Prostate gland (tissue), 2 donors: ENCODE measurements at regions not wholly inside any gene's neighbourhood (a gene's known extent, or its start where the extent isn't known, plus 50 kb on each side); places are given as distances from the start of the nearest gene placed in this dataset.

ENCODE experiments used
- DNase-seq: peaks from one replicate; pipeline ENCODE4 v3.0.0-alpha.2; 2019; ENCODE audit warnings: low spot score
- H3K27ac ChIP-seq, 2 donors: fragments of 200-600 bp; sonication (generic); 2 replicates each; pipeline ENCODE4 v1.5.1; 2017 to 2019
- H3K27me3 ChIP-seq: fragments of 200-600 bp; sonication (generic); replicated peaks from 2 replicates; pipeline ENCODE4 v1.5.1; 2019; ENCODE audit not compliant: insufficient read depth
- H3K36me3 ChIP-seq, 2 donors: fragments of 200-600 bp; sonication (generic); 1 replicate in 1 of 2; 2 replicates in 1 of 2; pipeline versions ENCODE4 v1.5.1 to v1.8.1; 2017 to 2019
- H3K4me1 ChIP-seq: fragments of 200-600 bp; sonication (generic); replicated peaks from 2 replicates; pipeline ENCODE4 v1.5.1; 2019
- H3K4me3 ChIP-seq, 2 donors: fragments of 200-600 bp; sonication (generic); 2 replicates each; pipeline ENCODE4 v1.5.1; 2017 to 2019
- H3K9me3 ChIP-seq: fragments of 200-600 bp; sonication (generic); 2 replicates; pipeline ENCODE4 v1.5.1; 2017
- POLR2A ChIP-seq: fragments of 450-650 bp; IDR thresholded peaks from one replicate; pipeline ENCODE4 v1.6.1; 2016; ENCODE audit warnings: antibody characterized with exemption, mild to moderate bottlenecking
- POLR2AphosphoS5 ChIP-seq: sonication (generic); formaldehyde crosslinking; IDR thresholded peaks from one replicate; pipeline ENCODE4 v1.6.1; 2017; ENCODE audit warnings: antibody characterized with exemption
- WGBS: methylation state at CpG from one replicate; pipeline ENCODE4 v1.1.5; 2018; 5-methylcytosine and 5-hydroxymethylcytosine counted together
- intact Hi-C: fragments of 100-400 bp; cut with DNase I; formaldehyde crosslinking; loops from one replicate; pipeline ENCODE4 v1.14.2; 2022
- TF ChIP-seq, protein P1 (sequence below), 4 experiments: fragments of 200-600 bp in 2 of 4; fragments of 450-650 bp in 2 of 4; sonication (generic) in 2 of 4; IDR thresholded peaks; 1 replicate in 3 of 4; 2 replicates in 1 of 4; pipeline ENCODE4 v1.5.1; 2016 to 2019; ENCODE audit warnings: antibody characterized with exemption in 4 of 4, mild to moderate bottlenecking in 2 of 4, moderate library complexity in 2 of 4

DNA sequence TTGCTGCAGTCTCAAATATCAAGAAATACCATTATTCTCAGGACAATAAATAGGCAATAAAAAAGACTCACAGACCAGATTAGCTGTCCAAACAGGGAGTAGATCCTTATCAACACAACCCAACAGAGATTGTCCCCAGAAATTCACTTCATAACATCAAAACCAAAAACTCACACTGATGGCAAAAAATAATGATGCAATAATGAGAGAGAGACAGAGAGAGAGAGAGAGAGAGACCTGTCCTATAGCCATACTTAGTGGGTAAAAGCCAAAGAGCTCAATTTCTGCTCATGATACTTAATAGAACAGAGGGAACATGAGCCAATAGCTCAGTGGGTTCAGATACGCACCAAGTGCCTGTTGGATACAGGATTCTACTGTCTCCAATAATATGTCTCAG lies 244.5 kb downstream of the FAM72C start:
- no peaks in the 10 kb centered on the region for H3K4me1 ChIP-seq
- TF ChIP-seq POLR2AphosphoS5 (no peak), POLR2A (no peak)
- TF ChIP-seq, protein P1, sequence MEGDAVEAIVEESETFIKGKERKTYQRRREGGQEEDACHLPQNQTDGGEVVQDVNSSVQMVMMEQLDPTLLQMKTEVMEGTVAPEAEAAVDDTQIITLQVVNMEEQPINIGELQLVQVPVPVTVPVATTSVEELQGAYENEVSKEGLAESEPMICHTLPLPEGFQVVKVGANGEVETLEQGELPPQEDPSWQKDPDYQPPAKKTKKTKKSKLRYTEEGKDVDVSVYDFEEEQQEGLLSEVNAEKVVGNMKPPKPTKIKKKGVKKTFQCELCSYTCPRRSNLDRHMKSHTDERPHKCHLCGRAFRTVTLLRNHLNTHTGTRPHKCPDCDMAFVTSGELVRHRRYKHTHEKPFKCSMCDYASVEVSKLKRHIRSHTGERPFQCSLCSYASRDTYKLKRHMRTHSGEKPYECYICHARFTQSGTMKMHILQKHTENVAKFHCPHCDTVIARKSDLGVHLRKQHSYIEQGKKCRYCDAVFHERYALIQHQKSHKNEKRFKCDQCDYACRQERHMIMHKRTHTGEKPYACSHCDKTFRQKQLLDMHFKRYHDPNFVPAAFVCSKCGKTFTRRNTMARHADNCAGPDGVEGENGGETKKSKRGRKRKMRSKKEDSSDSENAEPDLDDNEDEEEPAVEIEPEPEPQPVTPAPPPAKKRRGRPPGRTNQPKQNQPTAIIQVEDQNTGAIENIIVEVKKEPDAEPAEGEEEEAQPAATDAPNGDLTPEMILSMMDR (IDR thresholded peaks at IDR 0.05) = no peak
- no peaks in the 10 kb centered on the region for H3K27me3 ChIP-seq
- no peaks in the 10 kb centered on the region for H3K36me3 ChIP-seq
- intact Hi-C loops = no loop called here
- H3K27ac ChIP-seq = no peak overlapping the region
- H3K4me3 ChIP-seq = no peak overlapping the region
- 82% methylated on average over 1 of the region's 1 CpG for WGBS
- no peak for DNase-seq
- H3K9me3 ChIP-seq = no peaks in the 10 kb centered on the region

DNA sequence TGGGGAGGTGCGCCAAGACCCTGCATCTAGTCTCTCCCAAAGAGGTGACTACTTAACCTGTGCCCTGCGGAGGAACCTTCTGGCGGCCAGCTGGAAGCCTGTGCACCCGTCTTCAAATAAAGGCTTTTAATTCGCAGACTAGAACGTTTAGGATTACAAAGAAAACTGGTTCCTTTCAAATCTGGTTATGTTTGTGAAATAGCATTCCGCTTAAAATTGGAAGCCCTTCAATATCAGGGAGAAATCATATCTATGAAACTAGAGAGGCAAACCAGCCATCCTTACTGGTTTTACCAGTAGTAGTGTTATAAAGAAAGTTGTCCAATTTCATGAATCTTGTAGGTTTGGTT lies 250.8 kb downstream of the FAM72C start:
- H3K4me1 ChIP-seq = no peaks in the 10 kb centered on the region
- H3K9me3 ChIP-seq = no peaks in the 10 kb centered on the region
- no peak overlapping the region for H3K27ac ChIP-seq
- TF ChIP-seq, protein P1 (IDR thresholded peaks at IDR 0.05) = no peak
- TF ChIP-seq POLR2AphosphoS5 = no peak
- TF ChIP-seq POLR2A = no peak
- no peaks in the 10 kb centered on the region for H3K36me3 ChIP-seq
- DNase-seq = no peak
- 13% methylated on average over 7 of the region's 7 CpGs for WGBS
- H3K4me3 ChIP-seq = no peak overlapping the region
- H3K27me3 ChIP-seq = no peaks in the 10 kb centered on the region
- intact Hi-C loops = no loop called here

DNA sequence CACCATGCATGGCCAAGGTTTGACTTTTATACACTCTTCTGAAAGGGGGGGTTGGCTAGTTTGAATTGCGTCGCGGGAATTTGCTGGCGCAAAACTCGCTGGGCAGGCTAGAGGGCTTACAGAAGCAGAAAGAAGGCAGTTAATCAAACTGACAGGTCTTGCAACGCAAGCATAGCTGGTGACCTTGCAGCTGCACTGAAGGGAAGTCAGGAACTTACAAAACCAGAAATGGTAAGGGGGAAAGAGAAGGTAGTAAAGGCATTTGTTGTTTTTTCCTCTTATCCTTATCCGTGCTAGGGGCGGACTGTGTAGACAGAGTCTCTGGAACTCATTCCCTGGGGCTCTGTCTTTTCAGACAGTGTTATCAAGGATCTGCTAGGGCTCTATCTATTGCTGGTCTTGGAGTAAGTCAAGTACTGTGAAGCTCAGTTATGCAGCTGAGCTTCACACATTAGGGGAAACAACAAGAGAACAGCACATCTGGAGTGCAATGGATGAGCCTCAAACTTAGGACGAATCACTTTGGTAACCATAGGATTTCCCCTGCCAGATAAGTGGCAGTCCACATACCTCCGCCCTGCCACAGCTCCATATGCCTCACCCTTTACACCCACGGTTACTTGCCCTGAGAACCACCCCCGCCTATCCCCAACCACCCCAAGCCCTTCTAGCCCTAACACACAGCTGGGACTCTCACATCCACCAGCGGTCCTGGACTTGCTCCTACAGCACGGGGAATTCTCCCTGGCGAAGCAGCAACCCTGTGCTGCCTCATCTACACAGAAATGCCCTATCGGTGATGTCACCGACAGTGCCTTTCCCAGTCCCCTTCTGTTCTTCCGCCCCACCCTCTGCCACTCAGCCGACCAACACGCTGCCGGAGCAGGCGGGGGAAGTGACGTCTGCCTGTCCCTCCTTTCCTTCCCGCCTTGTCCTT lies 251.4 kb downstream of the FAM72C start:
- Histone ChIP-seq H3K27me3 (no peaks in the 10 kb centered on the region), H3K27ac (no peak overlapping the region), H3K36me3 (no peaks in the 10 kb centered on the region), H3K4me1 (no peaks in the 10 kb centered on the region), H3K9me3 (no peaks in the 10 kb centered on the region), H3K4me3 (no peak overlapping the region)
- no peak for TF ChIP-seq POLR2AphosphoS5
- intact Hi-C loops = no loop called here
- no peak for DNase-seq
- 14% methylated on average over 16 of the region's 24 CpGs for WGBS

DNA sequence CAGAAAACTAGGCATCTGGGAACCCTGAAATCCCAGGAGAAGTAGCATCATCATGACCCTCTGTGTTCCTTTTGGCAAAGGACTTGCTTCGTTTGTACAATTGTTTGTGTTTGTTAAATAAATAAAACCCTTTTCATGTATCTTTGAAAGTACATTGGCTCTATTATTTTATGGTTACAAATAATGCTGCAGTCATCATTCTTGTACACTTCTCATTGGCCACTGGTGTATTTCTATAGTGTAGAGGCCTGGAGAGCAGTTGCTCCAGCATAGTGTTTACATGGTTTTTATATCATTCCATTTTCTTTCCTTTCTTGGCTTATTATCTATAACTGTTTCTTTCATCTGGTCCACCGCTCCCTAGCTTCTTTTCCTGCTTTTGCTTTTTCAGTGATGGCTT lies 253.3 kb downstream of the FAM72C start:
- Histone ChIP-seq H3K9me3 (no peaks in the 10 kb centered on the region), H3K4me1 (no peaks in the 10 kb centered on the region), H3K27me3 (no peaks in the 10 kb centered on the region), H3K36me3 (no peaks in the 10 kb centered on the region), H3K4me3 (no peak overlapping the region), H3K27ac (no peak overlapping the region)
- no peak for DNase-seq
- TF ChIP-seq POLR2AphosphoS5 (no peak), POLR2A (no peak)
- TF ChIP-seq, protein P1 (IDR thresholded peaks at IDR 0.05) = no peak
- 63% methylated on average over 2 of the region's 2 CpGs for WGBS
- intact Hi-C loops = no loop called here

DNA sequence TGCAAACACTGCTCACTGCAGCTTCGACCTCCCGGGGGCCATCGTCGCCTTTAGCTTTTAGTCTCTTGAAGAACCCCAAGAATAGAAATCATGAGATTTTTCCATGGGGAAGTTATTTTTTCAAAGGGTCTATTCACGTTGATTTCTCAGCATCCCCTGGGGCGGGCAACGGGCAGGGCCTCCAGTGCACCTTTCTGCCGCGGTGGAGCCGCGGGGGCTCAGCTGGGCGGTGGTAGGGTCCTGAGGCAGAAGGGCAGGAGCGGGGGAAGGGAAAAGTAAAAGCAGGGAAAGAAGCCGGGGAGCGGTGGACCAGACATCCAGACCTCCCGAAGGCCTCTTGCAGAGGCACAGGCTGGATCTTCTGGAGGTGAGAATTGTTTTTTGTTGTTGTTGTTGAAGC lies 253.8 kb downstream of the FAM72C start:
- no peaks in the 10 kb centered on the region for H3K4me1 ChIP-seq
- no peaks in the 10 kb centered on the region for H3K27me3 ChIP-seq
- no peaks in the 10 kb centered on the region for H3K36me3 ChIP-seq
- intact Hi-C loops = no loop called here
- H3K4me3 ChIP-seq = no peak overlapping the region
- no peak for TF ChIP-seq POLR2A
- TF ChIP-seq POLR2AphosphoS5 = no peak
- TF ChIP-seq, protein P1 (IDR thresholded peaks at IDR 0.05) = no peak
- no peak overlapping the region for H3K27ac ChIP-seq
- 30% methylated on average over 16 of the region's 16 CpGs for WGBS
- no peaks in the 10 kb centered on the region for H3K9me3 ChIP-seq
- DNase-seq = no peak
